Upper lobe of left lung (tissue), 4 donors: ENCODE measurements at regions not wholly inside any gene's neighbourhood (a gene's known extent, or its start where the extent isn't known, plus 50 kb on each side); places are given as distances from the start of the nearest gene placed in this dataset.

Experiments
- POLR2A ChIP-seq, 4 donors: fragments of 450-650 bp; IDR thresholded peaks; one replicate each; pipeline ENCODE4 v1.5.1; 2016 to 2017; ENCODE audit warnings: antibody characterized with exemption in 4 of 4, mild to moderate bottlenecking in 2 of 4
- POLR2AphosphoS5 ChIP-seq, 2 donors: sonication (generic); formaldehyde crosslinking; IDR thresholded peaks; one replicate each; pipeline ENCODE4 v1.5.1; 2017; ENCODE audit warnings: antibody characterized with exemption in 2 of 2
- TF ChIP-seq, protein P1 (sequence below), 6 experiments: fragments of 450-650 bp in 4 of 6; fragments of 200-600 bp in 2 of 6; sonication (generic) in 2 of 6; IDR thresholded peaks; one replicate each; pipeline ENCODE4 v1.5.1; 2016 to 2019; ENCODE audit warnings: antibody characterized with exemption in 6 of 6

- TF ChIP-seq, protein P1, sequence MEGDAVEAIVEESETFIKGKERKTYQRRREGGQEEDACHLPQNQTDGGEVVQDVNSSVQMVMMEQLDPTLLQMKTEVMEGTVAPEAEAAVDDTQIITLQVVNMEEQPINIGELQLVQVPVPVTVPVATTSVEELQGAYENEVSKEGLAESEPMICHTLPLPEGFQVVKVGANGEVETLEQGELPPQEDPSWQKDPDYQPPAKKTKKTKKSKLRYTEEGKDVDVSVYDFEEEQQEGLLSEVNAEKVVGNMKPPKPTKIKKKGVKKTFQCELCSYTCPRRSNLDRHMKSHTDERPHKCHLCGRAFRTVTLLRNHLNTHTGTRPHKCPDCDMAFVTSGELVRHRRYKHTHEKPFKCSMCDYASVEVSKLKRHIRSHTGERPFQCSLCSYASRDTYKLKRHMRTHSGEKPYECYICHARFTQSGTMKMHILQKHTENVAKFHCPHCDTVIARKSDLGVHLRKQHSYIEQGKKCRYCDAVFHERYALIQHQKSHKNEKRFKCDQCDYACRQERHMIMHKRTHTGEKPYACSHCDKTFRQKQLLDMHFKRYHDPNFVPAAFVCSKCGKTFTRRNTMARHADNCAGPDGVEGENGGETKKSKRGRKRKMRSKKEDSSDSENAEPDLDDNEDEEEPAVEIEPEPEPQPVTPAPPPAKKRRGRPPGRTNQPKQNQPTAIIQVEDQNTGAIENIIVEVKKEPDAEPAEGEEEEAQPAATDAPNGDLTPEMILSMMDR (IDR thresholded peaks at IDR 0.05) = no peak
- TF ChIP-seq POLR2AphosphoS5 (IDR thresholded peaks at IDR 0.05) (no peak), POLR2A (IDR thresholded peaks at IDR 0.05) (no peak)
Observed at GRCh38 chr7:35552691-35553090, 142.2 kb downstream of the HERPUD2 start.
